IMR-90 (cell line): ENCODE measurements at regions not wholly inside any gene's neighbourhood (a gene's known extent, or its start where the extent isn't known, plus 50 kb on each side); places are given as distances from the start of the nearest gene placed in this dataset.
"Not testable (repeated sequence)": the region's sequence is repeated elsewhere in the genome, so short reads cannot be mapped to it uniquely, and the experiment has no call there.

Experiments used
- ATAC-seq: fragments of 200-7000 bp; cut with Tn5 transposase; 2 replicates; pipeline ENCODE4 v1.9.1; 2020; ENCODE audit warnings: low read depth, mild to moderate bottlenecking, moderate library complexity
- BruUV-seq: library from RNA; stranded (reverse); fragments of 400-500 nt; replicated peaks from 2 replicates; lab custom pipeline; 2021; lab: Mats Ljungman, UMichigan
- CTCF ChIA-PET: fragments of 300-600 bp; formaldehyde crosslinking; extraction: SDS; loops from one replicate; lab custom pipeline; 2021; ENCODE audit warnings: antibody characterized with exemption; lab: Yijun Ruan, JAX
- POLR2A ChIA-PET: fragments of 300-600 bp; sonication (Branson Sonifier 250); formaldehyde crosslinking; loops from one replicate; lab custom pipeline; 2022; ENCODE audit warnings: antibody characterized with exemption; ENCODE audit not compliant: unreplicated experiment; lab: Charles Lee
- DNase-seq: peaks from one replicate; pipeline ENCODE4 v3.0.0; 2013
- H2AFZ ChIP-seq: replicated peaks from 2 replicates; pipeline ENCODE3; 2013; ENCODE audit warnings: low read length, mild to moderate bottlenecking; ENCODE audit not compliant: poor library complexity
- H2AK5ac ChIP-seq: 2 replicates; pipeline ENCODE4 v1.6.1; 2013; ENCODE audit warnings: low read depth, low read length, inconsistent platforms
- H2AK9ac ChIP-seq: replicated peaks from 2 replicates; pipeline ENCODE3; 2013; ENCODE audit warnings: mild to moderate bottlenecking, low read depth, low read length, moderate library complexity; ENCODE audit not compliant: poor library complexity
- H2BK120ac ChIP-seq: 2 replicates; pipeline ENCODE4 v1.6.1; 2013; ENCODE audit warnings: low read depth, low read length, inconsistent platforms
- H2BK15ac ChIP-seq: 3 replicates; pipeline ENCODE4 v1.6.1; 2013; ENCODE audit warnings: low read depth, low read length, inconsistent platforms
- H2BK20ac ChIP-seq: 2 replicates; pipeline ENCODE4 v1.6.1; 2013; ENCODE audit warnings: low read depth, mild to moderate bottlenecking, inconsistent platforms, low read length, moderate library complexity
- H2BK5ac ChIP-seq: 2 replicates; pipeline ENCODE4 v1.6.1; 2013; ENCODE audit warnings: mild to moderate bottlenecking, low read depth, low read length, inconsistent platforms; ENCODE audit not compliant: poor library complexity, severe bottlenecking
- H3K14ac ChIP-seq: replicated peaks from 2 replicates; pipeline ENCODE4 v1.6.1; 2013; ENCODE audit warnings: low read depth, low read length, inconsistent platforms
- H3K18ac ChIP-seq: 2 replicates; pipeline ENCODE4 v1.6.1; 2013; ENCODE audit warnings: low read depth, low read length, control low read depth
- H3K23ac ChIP-seq: 2 replicates; pipeline ENCODE4 v1.6.1; 2013; ENCODE audit warnings: low read depth, low read length, inconsistent platforms
- H3K27ac ChIP-seq: 2 replicates; pipeline ENCODE4 v1.5.1; 2013; ENCODE audit warnings: mild to moderate bottlenecking, control low read depth, low read length; ENCODE audit not compliant: insufficient read depth
- H3K27me3 ChIP-seq: 2 replicates; pipeline ENCODE4 v1.6.1; 2013; ENCODE audit warnings: low read length; ENCODE audit not compliant: control insufficient read depth, insufficient read depth
- H3K36me3 ChIP-seq: 2 replicates; pipeline ENCODE4 v1.6.1; 2013; ENCODE audit warnings: low read length, mixed read lengths; ENCODE audit not compliant: control insufficient read depth, insufficient read depth
- H3K4ac ChIP-seq: 2 replicates; pipeline ENCODE4 v1.6.1; 2013; ENCODE audit warnings: low read depth, low read length, inconsistent platforms
- H3K4me1 ChIP-seq: 2 replicates; pipeline ENCODE4 v1.6.1; 2013; ENCODE audit warnings: low read length, mixed read lengths; ENCODE audit not compliant: control insufficient read depth, insufficient read depth
- H3K4me2 ChIP-seq: 2 replicates; pipeline ENCODE4 v1.6.1; 2013; ENCODE audit warnings: low read depth, mild to moderate bottlenecking, control low read depth, low read length, moderate library complexity
- H3K4me3 ChIP-seq: 2 replicates; pipeline ENCODE4 v1.5.1; 2013; ENCODE audit warnings: low read depth, mild to moderate bottlenecking, control low read depth, low read length, moderate library complexity; ENCODE audit not compliant: insufficient read depth
- H3K56ac ChIP-seq: 2 replicates; pipeline ENCODE4 v1.6.1; 2013; ENCODE audit warnings: low read length, inconsistent platforms; ENCODE audit not compliant: insufficient read depth; ENCODE audit errors: extremely low read depth
- H3K79me1 ChIP-seq, 2 experiments: 2 replicates each; pipeline ENCODE4 v1.6.1; 2013; ENCODE audit warnings: low read length in 2 of 2, inconsistent platforms in 1 of 2, low read depth in 1 of 2
- H3K9ac ChIP-seq: 2 replicates; pipeline ENCODE4 v1.6.1; 2013; ENCODE audit warnings: low read depth, low read length, control low read depth
- H3K9me1 ChIP-seq: 2 replicates; pipeline ENCODE4 v1.6.1; 2013; ENCODE audit warnings: low read length, inconsistent platforms; ENCODE audit not compliant: insufficient read depth
- H3K9me3 ChIP-seq: 2 replicates; pipeline ENCODE4 v1.6.1; 2013; ENCODE audit warnings: low read length; ENCODE audit not compliant: control insufficient read depth, insufficient read depth
- H4K20me1 ChIP-seq: 2 replicates; pipeline ENCODE4 v1.6.1; 2013; ENCODE audit warnings: low read length, inconsistent platforms; ENCODE audit not compliant: insufficient read depth
- H4K5ac ChIP-seq: 2 replicates; pipeline ENCODE4 v1.6.1; 2013; ENCODE audit warnings: mild to moderate bottlenecking, low read depth, low read length, control low read depth
- H4K8ac ChIP-seq, 2 experiments: 2 replicates each; pipeline ENCODE4 v1.6.1; 2013; ENCODE audit warnings: low read depth in 2 of 2, low read length in 2 of 2, control low read depth in 1 of 2, inconsistent platforms in 1 of 2
- H4K91ac ChIP-seq: 2 replicates; pipeline ENCODE4 v1.6.1; 2013; ENCODE audit warnings: low read depth, low read length, inconsistent platforms; ENCODE audit not compliant: insufficient read depth
- WGBS, 2 experiments: methylation state at CpG; one replicate each; pipeline versions ENCODE4 v1.1.5 to v1.1.7; 2013; ENCODE audit warnings: missing lambda C conversion rate in 2 of 2; ENCODE audit not compliant: insufficient read length in 1 of 2; ENCODE audit errors: extremely low coverage in 2 of 2; 5-methylcytosine and 5-hydroxymethylcytosine counted together
- dilution Hi-C: fragments of 300-500 bp; cut with HindIII; formaldehyde crosslinking; loops from one replicate; pipeline ENCODE4 v1.14.3; 2018; ENCODE audit warnings: low sequenced_read_pairs; ENCODE audit not compliant: unreplicated experiment
- in situ Hi-C: fragments of 300-500 bp; cut with MboI; formaldehyde crosslinking; loops from 3 replicates; pipeline ENCODE4 v1.14.3; 2019; ENCODE audit warnings: low sequenced_read_pairs, inconsistent platforms, mixed read lengths
- intact Hi-C: fragments of 100-400 bp; cut with micrococcal nuclease; formaldehyde crosslinking; loops from 2 replicates; pipeline ENCODE4 v1.10.0; 2022

- H3K9me3 ChIP-seq, H2AK9ac ChIP-seq, DNase-seq, CTCF ChIA-PET, in situ Hi-C loops, H4K91ac ChIP-seq, H3K23ac ChIP-seq, H3K9ac ChIP-seq, H3K36me3 ChIP-seq, POLR2A ChIA-PET, H2BK5ac ChIP-seq, H3K4me1 ChIP-seq, H3K4me2 ChIP-seq, BruUV-seq, intact Hi-C loops, H4K5ac ChIP-seq, H3K18ac ChIP-seq, H3K14ac ChIP-seq, dilution Hi-C loops, H2AFZ ChIP-seq, H3K56ac ChIP-seq, H3K9me1 ChIP-seq, H3K27me3 ChIP-seq, ATAC-seq, H3K79me1 ChIP-seq, H4K8ac ChIP-seq, H2AK5ac ChIP-seq, H2BK120ac ChIP-seq, H3K4me3 ChIP-seq, H4K20me1 ChIP-seq, H2BK20ac ChIP-seq, H3K4ac ChIP-seq, H3K27ac ChIP-seq, H2BK15ac ChIP-seq: not testable (repeated sequence)
- 80% methylated on average over 5 of the region's 9 CpGs; no CpG with 5 or more reads in 1 of the 2 experiments for WGBS, 2 experiments
Observed at GRCh38 chr20:12857643-12858042, 151.1 kb upstream of the SPTLC3 start.
